ENCODE measurements at regions not wholly inside any gene's neighbourhood (a gene's known extent, or its start where the extent isn't known, plus 50 kb on each side); places are given as distances from the start of the nearest gene placed in this dataset.

DNA sequence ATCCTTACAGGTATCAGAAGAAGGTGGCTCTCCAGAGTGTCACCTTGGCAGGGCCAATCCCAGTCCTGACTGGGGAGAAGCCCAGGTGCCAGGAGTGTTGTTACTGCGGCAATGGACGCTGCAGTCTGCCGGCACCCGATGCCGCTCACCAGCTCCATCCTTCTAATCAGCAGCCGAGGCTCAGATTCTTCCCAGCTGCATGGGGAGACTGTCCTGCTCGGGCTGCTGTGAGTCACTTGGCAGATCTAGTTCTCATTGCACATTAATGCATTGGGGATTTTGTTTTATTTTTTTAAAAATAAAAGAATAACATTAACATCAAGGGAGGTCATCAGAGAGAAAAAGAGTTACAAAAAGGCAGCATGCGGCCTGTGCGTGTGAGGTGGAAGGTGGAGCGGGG is 115.8 kb downstream of the MTX3 start:
- H3K4me1 ChIP-seq, result no peaks in the 10 kb centered on the region
- DNase-seq (no peak), ATAC-seq (no peak)

DNA sequence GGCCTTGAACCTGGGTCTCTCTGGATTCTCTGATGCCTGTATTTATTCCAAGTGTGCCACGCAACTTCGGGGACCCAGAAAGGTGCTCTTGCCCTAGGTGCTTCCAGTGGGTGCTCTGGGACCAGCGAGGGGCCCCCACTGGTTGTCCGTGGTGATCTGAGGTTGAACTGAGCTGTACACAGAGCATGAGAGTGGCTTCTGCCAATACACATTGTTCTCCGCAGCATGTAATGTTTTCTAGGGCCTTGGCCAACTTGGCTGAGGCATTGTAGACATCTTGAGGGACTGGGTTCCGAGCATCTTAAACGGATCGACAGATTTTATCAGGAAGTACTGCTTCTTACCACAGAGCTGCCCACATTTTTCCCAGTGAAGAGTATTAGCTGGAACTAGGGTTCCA is 117.9 kb downstream of the MTX3 start:
- TF ChIP-seq, protein P1, sequence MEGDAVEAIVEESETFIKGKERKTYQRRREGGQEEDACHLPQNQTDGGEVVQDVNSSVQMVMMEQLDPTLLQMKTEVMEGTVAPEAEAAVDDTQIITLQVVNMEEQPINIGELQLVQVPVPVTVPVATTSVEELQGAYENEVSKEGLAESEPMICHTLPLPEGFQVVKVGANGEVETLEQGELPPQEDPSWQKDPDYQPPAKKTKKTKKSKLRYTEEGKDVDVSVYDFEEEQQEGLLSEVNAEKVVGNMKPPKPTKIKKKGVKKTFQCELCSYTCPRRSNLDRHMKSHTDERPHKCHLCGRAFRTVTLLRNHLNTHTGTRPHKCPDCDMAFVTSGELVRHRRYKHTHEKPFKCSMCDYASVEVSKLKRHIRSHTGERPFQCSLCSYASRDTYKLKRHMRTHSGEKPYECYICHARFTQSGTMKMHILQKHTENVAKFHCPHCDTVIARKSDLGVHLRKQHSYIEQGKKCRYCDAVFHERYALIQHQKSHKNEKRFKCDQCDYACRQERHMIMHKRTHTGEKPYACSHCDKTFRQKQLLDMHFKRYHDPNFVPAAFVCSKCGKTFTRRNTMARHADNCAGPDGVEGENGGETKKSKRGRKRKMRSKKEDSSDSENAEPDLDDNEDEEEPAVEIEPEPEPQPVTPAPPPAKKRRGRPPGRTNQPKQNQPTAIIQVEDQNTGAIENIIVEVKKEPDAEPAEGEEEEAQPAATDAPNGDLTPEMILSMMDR (IDR thresholded peaks at IDR 0.05), result no peak
- Histone ChIP-seq H3K27me3 (no peaks in the 10 kb centered on the region), H3K4me3 (no peak overlapping the region), H3K36me3 (no peaks in the 10 kb centered on the region), H3K9me3 (no peaks in the 10 kb centered on the region), H3K4me1 (no peaks in the 10 kb centered on the region), H3K27ac (no peak overlapping the region)
- no peak for ATAC-seq
- intact Hi-C loops (cut with DNase I), result no loop called here
- DNase-seq, result no peak

More for the DNA sequence above, 115.8 kb downstream of the MTX3 start:
- Histone ChIP-seq H3K36me3 (no peaks in the 10 kb centered on the region), H3K9me3 (no peaks in the 10 kb centered on the region), H3K4me3 (no peak overlapping the region), H3K27me3 (no peaks in the 10 kb centered on the region), H3K27ac (no peak overlapping the region)
- intact Hi-C loops (cut with DNase I), result no loop called here
- TF ChIP-seq, protein P1 (IDR thresholded peaks at IDR 0.05), result no peak

- intact Hi-C loops (cut with DNase I), result no loop called here
- Histone ChIP-seq H3K27me3 (no peaks in the 10 kb centered on the region), H3K9me3 (no peaks in the 10 kb centered on the region), H3K4me3 (no peak overlapping the region), H3K27ac (no peak overlapping the region), H3K4me1 (no peaks in the 10 kb centered on the region), H3K36me3 (no peaks in the 10 kb centered on the region)
- no peak for DNase-seq
- TF ChIP-seq, protein P1 (IDR thresholded peaks at IDR 0.05), result no peak
- ATAC-seq, result no peak
These were observed 118.8 kb downstream of the MTX3 start for GRCh38 chr5:79872291-79872690.

DNA sequence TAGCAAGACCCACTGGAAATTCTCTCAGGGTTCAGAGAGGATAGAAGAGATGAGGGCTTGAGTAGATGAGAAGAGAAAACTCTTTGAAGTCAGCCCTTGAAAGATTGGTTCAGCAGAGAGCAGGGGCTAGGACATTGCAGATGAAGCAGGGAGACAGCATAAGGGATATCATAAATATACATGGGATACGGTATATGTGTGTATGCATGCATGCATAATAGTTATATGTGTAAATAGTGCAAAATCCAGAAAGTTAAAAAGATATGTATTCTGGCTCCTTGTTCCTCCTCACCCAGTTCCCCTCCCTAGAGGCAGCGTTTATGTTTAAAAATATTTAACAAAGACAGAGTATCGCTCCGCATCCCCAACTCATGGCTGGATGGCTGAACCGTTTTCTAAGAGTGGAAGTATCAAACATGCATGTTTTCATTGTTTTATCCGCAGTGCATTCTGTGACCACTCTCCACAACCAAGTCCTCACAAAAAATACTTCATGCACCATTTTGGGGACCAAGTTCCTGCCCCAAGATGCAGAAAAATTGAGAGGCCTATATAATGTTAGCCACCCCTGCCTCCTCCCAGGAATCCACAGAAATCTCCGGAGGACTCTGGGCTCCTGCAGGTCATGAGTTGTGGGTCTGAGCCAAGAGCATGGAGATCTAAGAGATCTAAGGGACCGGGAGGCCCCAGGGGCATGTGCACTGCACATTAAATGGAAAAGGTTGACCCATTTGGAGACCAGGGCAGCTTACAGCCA is 119.5 kb downstream of the MTX3 start:
- Histone ChIP-seq H3K27me3 (no peaks in the 10 kb centered on the region), H3K4me3 (no peak overlapping the region), H3K9me3 (no peaks in the 10 kb centered on the region), H3K4me1 (no peaks in the 10 kb centered on the region), H3K27ac (no peak overlapping the region), H3K36me3 (no peaks in the 10 kb centered on the region)
- intact Hi-C loops (cut with DNase I), result no loop called here
- no peak for ATAC-seq
- DNase-seq, result no peak
- TF ChIP-seq, protein P1 (IDR thresholded peaks at IDR 0.05), result no peak

DNA sequence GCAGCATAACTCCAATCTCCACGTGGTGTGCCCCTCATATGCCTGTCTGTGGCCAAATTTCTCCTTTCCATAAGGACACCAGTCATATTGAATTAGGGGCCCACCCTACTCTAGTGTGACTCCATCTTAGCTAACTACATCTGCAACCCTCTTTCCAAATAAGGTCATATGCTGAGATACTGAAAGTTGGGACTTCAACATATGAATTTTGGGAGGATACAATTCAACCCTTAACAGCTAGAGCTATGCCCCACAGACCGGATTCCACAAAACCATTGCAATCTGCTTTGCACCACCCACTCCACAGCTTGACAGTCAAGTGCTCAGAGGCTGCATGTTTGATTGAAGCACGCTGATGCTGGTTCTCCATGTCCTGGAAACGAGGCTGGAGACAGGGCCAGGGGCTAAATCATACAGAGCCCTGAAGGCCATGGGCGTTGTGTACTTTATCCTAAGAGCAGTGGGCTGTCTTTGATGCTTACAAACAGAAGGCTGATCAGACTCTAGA is 122.8 kb downstream of the MTX3 start:
- intact Hi-C loops (cut with DNase I), result no loop called here
- TF ChIP-seq, protein P1 (IDR thresholded peaks at IDR 0.05), result no peak
- no peak overlapping the region for H3K4me3 ChIP-seq

More for the DNA sequence above, 122.8 kb downstream of the MTX3 start:
- Histone ChIP-seq H3K9me3 (no peaks in the 10 kb centered on the region), H3K27me3 (no peaks in the 10 kb centered on the region), H3K27ac (no peak overlapping the region), H3K36me3 (no peaks in the 10 kb centered on the region), H3K4me1 (no peaks in the 10 kb centered on the region)
- DNase-seq, result no peak
- no peak for ATAC-seq
